A673 (cell line): ENCODE measurements at regions not wholly inside any gene's neighbourhood (a gene's known extent, or its start where the extent isn't known, plus 50 kb on each side); places are given as distances from the start of the nearest gene placed in this dataset.

Experiments used
- BruUV-seq: library from RNA; stranded (reverse); fragments of 400-500 nt; replicated peaks from 2 replicates; lab custom pipeline; 2021; lab: Mats Ljungman, UMichigan
- CTCF ChIA-PET: fragments of 300-600 bp; sonication (Branson Sonifier 250); formaldehyde crosslinking; loops from one replicate; lab custom pipeline; 2022; ENCODE audit warnings: antibody characterized with exemption; lab: Charles Lee
- POLR2A ChIA-PET: fragments of 300-600 bp; sonication (Branson Sonifier 250); formaldehyde crosslinking; loops from one replicate; lab custom pipeline; 2022; ENCODE audit warnings: antibody characterized with exemption; ENCODE audit not compliant: low non-redundant PET; lab: Charles Lee
- DNase-seq: peaks from one replicate; pipeline ENCODE4 v3.0.0-alpha.2; 2015; ENCODE audit warnings: low spot score
- H3K27ac ChIP-seq: fragments of 200-600 bp; sonication (generic); 2 replicates; pipeline ENCODE4 v1.5.1; 2016; ENCODE audit warnings: mixed run types, low read depth, mild to moderate bottlenecking, mixed read lengths, antibody characterized with exemption, low read length; ENCODE audit not compliant: poor library complexity, severe bottlenecking
- H3K27me3 ChIP-seq: fragments of 200-600 bp; sonication (generic); replicated peaks from 2 replicates; pipeline ENCODE4 v1.6.1; 2017; ENCODE audit warnings: mixed run types, low read depth, mild to moderate bottlenecking, mixed read lengths, antibody characterized with exemption, low read length; ENCODE audit not compliant: insufficient read depth, poor library complexity
- H3K36me3 ChIP-seq: fragments of 200-600 bp; sonication (generic); 2 replicates; pipeline ENCODE4 v1.6.1; 2016; ENCODE audit warnings: mixed run types, mild to moderate bottlenecking, mixed read lengths, antibody characterized with exemption, low read length; ENCODE audit not compliant: insufficient read depth, poor library complexity, severe bottlenecking
- H3K4me1 ChIP-seq: fragments of 200-600 bp; sonication (generic); 2 replicates; pipeline ENCODE4 v1.6.1; 2017; ENCODE audit warnings: mixed run types, mild to moderate bottlenecking, mixed read lengths, antibody characterized with exemption, low read length; ENCODE audit not compliant: insufficient read depth, poor library complexity, severe bottlenecking
- H3K4me3 ChIP-seq: fragments of 200-600 bp; sonication (generic); 2 replicates; pipeline ENCODE4 v1.5.1; 2016; ENCODE audit warnings: low read depth, mixed run types, mild to moderate bottlenecking, mixed read lengths, low read length; ENCODE audit not compliant: poor library complexity, severe bottlenecking
- H3K9me3 ChIP-seq: fragments of 200-600 bp; sonication (generic); 2 replicates; pipeline ENCODE4 v1.6.1; 2016; ENCODE audit warnings: mixed run types, low read depth, mild to moderate bottlenecking, mixed read lengths, antibody characterized with exemption, low read length; ENCODE audit not compliant: poor library complexity, severe bottlenecking
- CTCF ChIP-seq: fragments of 300-800, 200-600 bp; sonication (generic); conservative IDR thresholded peaks from 2 replicates; pipeline ENCODE4 v1.5.1; 2017; ENCODE audit warnings: low read depth, mild to moderate bottlenecking, antibody characterized with exemption, low read length, moderate library complexity, mixed read lengths
- EZH2 ChIP-seq: fragments of 200-600 bp; sonication (generic); IDR thresholded peaks from 2 replicates; pipeline ENCODE4 v1.6.1; 2017; ENCODE audit warnings: borderline replicate concordance, low read depth, mild to moderate bottlenecking, mixed read lengths, antibody characterized with exemption, low read length; ENCODE audit not compliant: poor library complexity, severe bottlenecking
- intact Hi-C: fragments of 100-400 bp; cut with micrococcal nuclease; formaldehyde crosslinking; loops from one replicate; pipeline ENCODE4 v1.10.0; 2022; ENCODE audit not compliant: unreplicated experiment

- TF ChIP-seq EZH2 (no peak), CTCF (no peak)
- H3K4me1 ChIP-seq: no peaks in the 10 kb centered on the region
- ChIA-PET POLR2A (no interaction called here), CTCF (no interaction called here)
- DNase-seq: no peak
- peaks cover 18% of the 10 kb centered on the region for H3K9me3 ChIP-seq
- intact Hi-C loops: no loop called here
- H3K36me3 ChIP-seq: no peaks in the 10 kb centered on the region
- BruUV-seq: no TSS peak
- no peak overlapping the region for H3K27ac ChIP-seq
- no peak overlapping the region for H3K4me3 ChIP-seq
- peaks cover 10% of the 10 kb centered on the region for H3K27me3 ChIP-seq
Measured at GRCh38 chr1:4277598-4277997, 376.8 kb upstream of the AJAP1 start.

GRCh38 chr1:4284976-4285375, 369.4 kb upstream of the AJAP1 start:
- H3K27ac ChIP-seq: no peak overlapping the region
- POLR2A ChIA-PET: no interaction called here
- BruUV-seq: no TSS peak
- CTCF ChIA-PET: no interaction called here
- DNase-seq: no peak
- H3K4me3 ChIP-seq: no peak overlapping the region
- H3K27me3 ChIP-seq: no peaks in the 10 kb centered on the region
- no peaks in the 10 kb centered on the region for H3K4me1 ChIP-seq
- H3K36me3 ChIP-seq: no peaks in the 10 kb centered on the region
- no peak for TF ChIP-seq EZH2
- TF ChIP-seq CTCF: no peak
- intact Hi-C loops: no loop called here
- H3K9me3 ChIP-seq: peaks cover 4% of the 10 kb centered on the region

GRCh38 chr1:4292861-4293260, 361.5 kb upstream of the AJAP1 start:
- ChIA-PET CTCF (no interaction called here), POLR2A (no interaction called here)
- TF ChIP-seq CTCF (no peak), EZH2 (no peak)
- Histone ChIP-seq H3K27ac (no peak overlapping the region), H3K4me3 (no peak overlapping the region), H3K27me3 (no peaks in the 10 kb centered on the region), H3K36me3 (no peaks in the 10 kb centered on the region), H3K9me3 (peaks cover 10% of the 10 kb centered on the region), H3K4me1 (no peaks in the 10 kb centered on the region)
- BruUV-seq: no TSS peak
- DNase-seq: no peak
- intact Hi-C loops: no loop called here
